ENCODE measurements at regions not wholly inside any gene's neighbourhood (a gene's known extent, or its start where the extent isn't known, plus 50 kb on each side); places are given as distances from the start of the nearest gene placed in this dataset.

DNA sequence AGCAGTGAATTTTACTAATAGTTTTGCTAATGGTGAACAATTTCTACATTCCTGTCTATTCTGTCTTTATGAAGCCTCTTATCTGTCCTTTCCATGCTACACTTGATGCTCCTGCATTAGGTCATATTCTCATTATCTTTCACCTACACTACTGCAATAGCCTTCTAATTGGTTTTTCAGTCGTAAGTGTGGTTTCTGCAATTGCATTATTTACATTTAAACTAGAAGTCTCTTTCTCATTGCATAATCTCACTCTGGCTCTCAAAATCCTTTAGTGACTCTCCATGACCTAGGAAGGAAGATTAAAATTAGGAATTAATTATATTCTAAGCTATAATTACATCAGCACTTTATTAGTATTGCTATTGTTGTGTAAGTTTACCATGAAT lies 686.5 kb downstream of the IGSF11 start:
- H3K79me2 ChIP-seq (ENCODE audit: insufficient read depth): no peaks in the 10 kb centered on the region
- H3K4me3 ChIP-seq (ENCODE audit: low read depth in 2 of 2, low read length in 1 of 2): no peak overlapping the region
- peaks cover 0 to 8% of the 10 kb centered on the region in 2 experiments; a peak in 2 of 4 replicates for H3K4me1 ChIP-seq (ENCODE audit: control insufficient read depth in 1 of 2, insufficient read depth in 2 of 2, low read depth in 1 of 2, low read length in 1 of 2)
- H3F3A ChIP-seq (replicated peaks; ENCODE audit: insufficient read depth): no peaks in the 10 kb centered on the region
- H4K20me1 ChIP-seq (ENCODE audit: insufficient read depth): no peaks in the 10 kb centered on the region
- H3K9ac ChIP-seq: no peak overlapping the region
- 21% methylated on average over 1 of the region's 1 CpG for WGBS (ENCODE audit: low lambda C conversion rate)
- no peak overlapping the region for H2AFZ ChIP-seq (ENCODE audit: low read depth)
- H3K27ac ChIP-seq (ENCODE audit: low read depth in 2 of 2, low read length in 1 of 2): no peak overlapping the region
- H3K36me3 ChIP-seq (replicated peaks in 1 of 2; ENCODE audit: control insufficient read depth in 1 of 2, insufficient read depth in 2 of 2, low read length in 1 of 2): no peaks in the 10 kb centered on the region
- DNase-seq: peak; percentile 11
- TF ChIP-seq, protein P1, sequence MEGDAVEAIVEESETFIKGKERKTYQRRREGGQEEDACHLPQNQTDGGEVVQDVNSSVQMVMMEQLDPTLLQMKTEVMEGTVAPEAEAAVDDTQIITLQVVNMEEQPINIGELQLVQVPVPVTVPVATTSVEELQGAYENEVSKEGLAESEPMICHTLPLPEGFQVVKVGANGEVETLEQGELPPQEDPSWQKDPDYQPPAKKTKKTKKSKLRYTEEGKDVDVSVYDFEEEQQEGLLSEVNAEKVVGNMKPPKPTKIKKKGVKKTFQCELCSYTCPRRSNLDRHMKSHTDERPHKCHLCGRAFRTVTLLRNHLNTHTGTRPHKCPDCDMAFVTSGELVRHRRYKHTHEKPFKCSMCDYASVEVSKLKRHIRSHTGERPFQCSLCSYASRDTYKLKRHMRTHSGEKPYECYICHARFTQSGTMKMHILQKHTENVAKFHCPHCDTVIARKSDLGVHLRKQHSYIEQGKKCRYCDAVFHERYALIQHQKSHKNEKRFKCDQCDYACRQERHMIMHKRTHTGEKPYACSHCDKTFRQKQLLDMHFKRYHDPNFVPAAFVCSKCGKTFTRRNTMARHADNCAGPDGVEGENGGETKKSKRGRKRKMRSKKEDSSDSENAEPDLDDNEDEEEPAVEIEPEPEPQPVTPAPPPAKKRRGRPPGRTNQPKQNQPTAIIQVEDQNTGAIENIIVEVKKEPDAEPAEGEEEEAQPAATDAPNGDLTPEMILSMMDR (IDR thresholded peaks at IDR 0.05): no peak
- TF ChIP-seq RCOR1 (IDR thresholded peaks at IDR 0.05; ENCODE audit: low read length): no peak
- TF ChIP-seq TEAD4 (IDR thresholded peaks at IDR 0.05; ENCODE audit: borderline replicate concordance, insufficient read depth): no peak
- TF ChIP-seq, protein P2, sequence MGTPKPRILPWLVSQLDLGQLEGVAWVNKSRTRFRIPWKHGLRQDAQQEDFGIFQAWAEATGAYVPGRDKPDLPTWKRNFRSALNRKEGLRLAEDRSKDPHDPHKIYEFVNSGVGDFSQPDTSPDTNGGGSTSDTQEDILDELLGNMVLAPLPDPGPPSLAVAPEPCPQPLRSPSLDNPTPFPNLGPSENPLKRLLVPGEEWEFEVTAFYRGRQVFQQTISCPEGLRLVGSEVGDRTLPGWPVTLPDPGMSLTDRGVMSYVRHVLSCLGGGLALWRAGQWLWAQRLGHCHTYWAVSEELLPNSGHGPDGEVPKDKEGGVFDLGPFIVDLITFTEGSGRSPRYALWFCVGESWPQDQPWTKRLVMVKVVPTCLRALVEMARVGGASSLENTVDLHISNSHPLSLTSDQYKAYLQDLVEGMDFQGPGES (IDR thresholded peaks at IDR 0.05; ENCODE audit: low read depth, low read length): no peak
- TF ChIP-seq EZH2phosphoT487 (IDR thresholded peaks at IDR 0.05; ENCODE audit: borderline replicate concordance, low read depth): no peak
- TF ChIP-seq POLR2AphosphoS5 (IDR thresholded peaks at IDR 0.05; ENCODE audit: low read depth, low read length): no peak
- TF ChIP-seq SMC3 (IDR thresholded peaks at IDR 0.05; ENCODE audit: low read depth, low read length): no peak
- no peak for TF ChIP-seq RXRA (IDR thresholded peaks at IDR 0.05; ENCODE audit: borderline replicate concordance, low read depth)
- TF ChIP-seq, protein P3, sequence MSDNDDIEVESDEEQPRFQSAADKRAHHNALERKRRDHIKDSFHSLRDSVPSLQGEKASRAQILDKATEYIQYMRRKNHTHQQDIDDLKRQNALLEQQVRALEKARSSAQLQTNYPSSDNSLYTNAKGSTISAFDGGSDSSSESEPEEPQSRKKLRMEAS (IDR thresholded peaks at IDR 0.05; ENCODE audit: low read depth): no peak
- no peak for TF ChIP-seq RFX5 (IDR thresholded peaks at IDR 0.05; ENCODE audit: low read length)
- TF ChIP-seq EP300 (IDR thresholded peaks at IDR 0.05; ENCODE audit: borderline replicate concordance in 1 of 2, low read depth in 1 of 2, low read length in 1 of 2): no peak
- no peak for TF ChIP-seq GABPA (IDR thresholded peaks at IDR 0.05; ENCODE audit: low read depth)
- no peak for TF ChIP-seq ELF1 (IDR thresholded peaks at IDR 0.05)
- TF ChIP-seq, protein P4, sequence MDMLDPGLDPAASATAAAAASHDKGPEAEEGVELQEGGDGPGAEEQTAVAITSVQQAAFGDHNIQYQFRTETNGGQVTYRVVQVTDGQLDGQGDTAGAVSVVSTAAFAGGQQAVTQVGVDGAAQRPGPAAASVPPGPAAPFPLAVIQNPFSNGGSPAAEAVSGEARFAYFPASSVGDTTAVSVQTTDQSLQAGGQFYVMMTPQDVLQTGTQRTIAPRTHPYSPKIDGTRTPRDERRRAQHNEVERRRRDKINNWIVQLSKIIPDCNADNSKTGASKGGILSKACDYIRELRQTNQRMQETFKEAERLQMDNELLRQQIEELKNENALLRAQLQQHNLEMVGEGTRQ (IDR thresholded peaks at IDR 0.05; ENCODE audit: borderline replicate concordance, low read depth, low read length): no peak
- TF ChIP-seq NRF1 (IDR thresholded peaks at IDR 0.05; ENCODE audit: low read depth, low read length): no peak
- no peak for TF ChIP-seq MEF2A (IDR thresholded peaks at IDR 0.05; ENCODE audit: borderline replicate concordance, low read depth)
- H3K4me2 ChIP-seq: no peak overlapping the region
- no peaks in the 10 kb centered on the region for H3K9me3 ChIP-seq
- no peaks in the 10 kb centered on the region for H3K27me3 ChIP-seq (ENCODE audit: insufficient read depth)
- no peaks in the 10 kb centered on the region for H3K9me2 ChIP-seq
- ChIA-PET CTCF (interaction anchor here (0.7 kb wide), 1 partner anchor 460 kb away, joined by 3 read pairs; no protein-coding TSS in a partner anchor), POLR2A (interaction anchor here (0.6 kb wide), 1 partner anchor 749 kb away, joined by 4 read pairs; no protein-coding TSS in a partner anchor)
